OCI-LY1 (cell line): ENCODE measurements at regions not wholly inside any gene's neighbourhood (a gene's known extent, or its start where the extent isn't known, plus 50 kb on each side); places are given as distances from the start of the nearest gene placed in this dataset.

ENCODE experiments used
- H2AFZ ChIP-seq: fragments of 200-600 bp; sonication (generic), shearing (Covaris generic); 2 replicates; pipeline ENCODE4 v1.6.0; 2014; ENCODE audit warnings: antibody characterized with exemption, mild to moderate bottlenecking, low read length
- H3F3A ChIP-seq: fragments of 200-600 bp; sonication (generic), shearing (Covaris generic); 2 replicates; pipeline ENCODE4 v1.6.0; 2014; ENCODE audit warnings: mild to moderate bottlenecking, antibody characterized with exemption, low read length, moderate library complexity; ENCODE audit not compliant: insufficient read depth
- H3K27ac ChIP-seq: fragments of 200-600 bp; sonication (generic); 2 replicates; pipeline ENCODE4 v1.5.1; 2014; ENCODE audit warnings: low read length, mixed run types, mild to moderate bottlenecking, low read depth; ENCODE audit not compliant: poor library complexity, severe bottlenecking
- H3K27me3 ChIP-seq: fragments of 200-600 bp; sonication (generic); 2 replicates; pipeline ENCODE4 v1.6.0; 2014; ENCODE audit warnings: antibody characterized with exemption, mild to moderate bottlenecking, low read length, moderate library complexity; ENCODE audit not compliant: insufficient read depth
- H3K36me3 ChIP-seq: fragments of 200-600 bp; sonication (generic); 2 replicates; pipeline ENCODE4 v1.6.1; 2014; ENCODE audit warnings: mild to moderate bottlenecking, antibody characterized with exemption, low read length, moderate library complexity, mixed read lengths; ENCODE audit not compliant: insufficient read depth
- H3K4me1 ChIP-seq: fragments of 200-600 bp; sonication (generic); 2 replicates; pipeline ENCODE4 v1.5.1; 2014; ENCODE audit warnings: mild to moderate bottlenecking, low read length, moderate library complexity; ENCODE audit not compliant: insufficient read depth, severe bottlenecking
- H3K4me2 ChIP-seq: fragments of 200-600 bp; sonication (generic), shearing (Covaris generic); 2 replicates; pipeline ENCODE4 v1.6.1; 2014; ENCODE audit warnings: low read length
- H3K4me3 ChIP-seq: fragments of 200-600 bp; sonication (generic); 2 replicates; pipeline ENCODE4 v1.5.1; 2014; ENCODE audit warnings: low read length, low read depth, mild to moderate bottlenecking, mixed read lengths; ENCODE audit not compliant: poor library complexity, severe bottlenecking
- H3K79me2 ChIP-seq: fragments of 200-600 bp; shearing (Covaris generic); 2 replicates; pipeline ENCODE4 v1.6.1; 2016; ENCODE audit warnings: mixed run types, low read length, mixed read lengths; ENCODE audit not compliant: insufficient read depth
- H3K9ac ChIP-seq: fragments of 200-600 bp; sonication (generic), shearing (Covaris generic); 2 replicates; pipeline ENCODE4 v1.6.1; 2014; ENCODE audit warnings: mild to moderate bottlenecking, low read length, mixed read lengths
- H3K9me2 ChIP-seq: fragments of 200-600 bp; sonication (generic), shearing (Covaris generic); 2 replicates; pipeline ENCODE4 v1.6.1; 2014; ENCODE audit warnings: low read depth, mild to moderate bottlenecking, low read length, mixed read lengths
- H3K9me3 ChIP-seq: fragments of 200-600 bp; shearing (Covaris generic); 2 replicates; pipeline ENCODE4 v1.6.1; 2014; ENCODE audit warnings: low read length, mixed read lengths
- H4K20me1 ChIP-seq: fragments of 200-600 bp; sonication (generic), shearing (Covaris generic); 2 replicates; pipeline ENCODE4 v1.6.0; 2016; ENCODE audit warnings: mild to moderate bottlenecking, low read length; ENCODE audit not compliant: insufficient read depth
- CTCF ChIP-seq: fragments of 200-600 bp; sonication (generic), shearing (Covaris generic); IDR thresholded peaks from 2 replicates; pipeline ENCODE4 v1.5.1; 2017; ENCODE audit warnings: mild to moderate bottlenecking, antibody characterized with exemption, low read length, moderate library complexity, mixed read lengths
- EZH2 ChIP-seq: fragments of 200-600 bp; sonication (generic), shearing (Covaris generic); IDR thresholded peaks from 2 replicates; pipeline ENCODE4 v1.8.0; 2017; ENCODE audit warnings: borderline replicate concordance, mixed run types, mild to moderate bottlenecking, antibody characterized with exemption, low read length, moderate library complexity, mixed read lengths

GRCh38 chr3:135324301-135324700, 529.2 kb downstream of the EPHB1 start:
- Histone ChIP-seq H3K4me1 (no peaks in the 10 kb centered on the region), H3K9me2 (no peaks in the 10 kb centered on the region), H3K9ac (no peak overlapping the region), H3K36me3 (no peaks in the 10 kb centered on the region), H3K79me2 (no peaks in the 10 kb centered on the region), H4K20me1 (no peaks in the 10 kb centered on the region), H3K27ac (no peak overlapping the region), H3K9me3 (no peaks in the 10 kb centered on the region), H2AFZ (no peak overlapping the region), H3K27me3 (peaks cover 12% of the 10 kb centered on the region; the same call in 1 of the 2 replicates), H3F3A (no peaks in the 10 kb centered on the region), H3K4me2 (no peak overlapping the region), H3K4me3 (no peak overlapping the region)
- TF ChIP-seq EZH2 (no peak), CTCF (no peak)

- no peaks in the 10 kb centered on the region for H3K36me3 ChIP-seq
- peaks cover 12% of the 10 kb centered on the region; the same call in 1 of the 2 replicates for H3K27me3 ChIP-seq
- no peak overlapping the region for H2AFZ ChIP-seq
- no peak overlapping the region for H3K27ac ChIP-seq
- H3K9ac ChIP-seq = no peak overlapping the region
- no peak overlapping the region for H3K4me2 ChIP-seq
- H3F3A ChIP-seq = no peaks in the 10 kb centered on the region
- no peaks in the 10 kb centered on the region for H3K9me2 ChIP-seq
- no peaks in the 10 kb centered on the region for H3K9me3 ChIP-seq
- H3K4me3 ChIP-seq = no peak overlapping the region
- no peaks in the 10 kb centered on the region for H3K79me2 ChIP-seq
- H3K4me1 ChIP-seq = no peaks in the 10 kb centered on the region
- no peaks in the 10 kb centered on the region for H4K20me1 ChIP-seq
- TF ChIP-seq EZH2 (no peak), CTCF (no peak)
Measured at GRCh38 chr3:135325096-135325495, 530.0 kb downstream of the EPHB1 start.

- Histone ChIP-seq H3K4me1 (no peaks in the 10 kb centered on the region), H3K9me3 (no peaks in the 10 kb centered on the region), H2AFZ (no peak overlapping the region), H4K20me1 (no peaks in the 10 kb centered on the region), H3K4me2 (no peak overlapping the region), H3K27me3 (peaks cover 12% of the 10 kb centered on the region; the same call in 1 of the 2 replicates), H3K36me3 (no peaks in the 10 kb centered on the region), H3K9me2 (no peaks in the 10 kb centered on the region), H3K9ac (no peak overlapping the region), H3F3A (no peaks in the 10 kb centered on the region), H3K4me3 (no peak overlapping the region), H3K79me2 (no peaks in the 10 kb centered on the region), H3K27ac (no peak overlapping the region)
- TF ChIP-seq EZH2 (no peak), CTCF (no peak)
Measured at GRCh38 chr3:135325726-135326235, 530.7 kb downstream of the EPHB1 start.
